Astrocyte (in vitro differentiated cells and primary cell): ENCODE measurements at regions not wholly inside any gene's neighbourhood (a gene's known extent, or its start where the extent isn't known, plus 50 kb on each side); places are given as distances from the start of the nearest gene placed in this dataset.

Experiments used
- CTCF ChIP-seq: IDR thresholded peaks from 2 replicates; pipeline ENCODE4 v1.5.1; 2011; ENCODE audit warnings: low read depth, mild to moderate bottlenecking, inconsistent platforms, low read length, moderate library complexity; ENCODE audit not compliant: insufficient read depth
- EZH2 ChIP-seq: IDR thresholded peaks from 2 replicates; pipeline ENCODE4 v1.6.1; 2012; ENCODE audit warnings: mild to moderate bottlenecking, low read length, inconsistent platforms; ENCODE audit not compliant: insufficient read depth

- no peak for TF ChIP-seq CTCF
- no peak for TF ChIP-seq EZH2
Observed at GRCh38 chr13:93029536-93029935, 197.1 kb upstream of the GPC6 start.
